ENCODE measurements at regions not wholly inside any gene's neighbourhood (a gene's known extent, or its start where the extent isn't known, plus 50 kb on each side); places are given as distances from the start of the nearest gene placed in this dataset.

DNA sequence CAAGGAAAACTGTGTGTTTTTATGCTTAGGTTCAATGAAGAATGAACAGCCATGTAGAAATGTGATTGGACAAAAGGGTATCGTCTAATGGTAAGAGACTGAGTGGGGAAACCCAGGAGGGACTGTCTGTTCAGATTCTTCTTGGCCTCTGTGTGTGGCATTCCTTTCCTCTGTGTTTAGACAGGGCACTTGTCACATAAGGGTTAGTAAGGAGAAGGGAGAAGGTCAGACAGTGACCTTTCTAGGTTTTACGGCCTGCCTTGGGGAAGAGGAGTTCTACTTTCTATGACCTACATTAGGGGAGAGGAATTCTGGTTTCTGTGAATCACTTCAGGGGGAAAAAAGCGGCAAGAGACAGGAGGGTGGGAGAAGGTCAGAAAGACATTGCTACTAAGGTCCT lies 119.5 kb downstream of the GC start:
- TF ChIP-seq, protein P1, sequence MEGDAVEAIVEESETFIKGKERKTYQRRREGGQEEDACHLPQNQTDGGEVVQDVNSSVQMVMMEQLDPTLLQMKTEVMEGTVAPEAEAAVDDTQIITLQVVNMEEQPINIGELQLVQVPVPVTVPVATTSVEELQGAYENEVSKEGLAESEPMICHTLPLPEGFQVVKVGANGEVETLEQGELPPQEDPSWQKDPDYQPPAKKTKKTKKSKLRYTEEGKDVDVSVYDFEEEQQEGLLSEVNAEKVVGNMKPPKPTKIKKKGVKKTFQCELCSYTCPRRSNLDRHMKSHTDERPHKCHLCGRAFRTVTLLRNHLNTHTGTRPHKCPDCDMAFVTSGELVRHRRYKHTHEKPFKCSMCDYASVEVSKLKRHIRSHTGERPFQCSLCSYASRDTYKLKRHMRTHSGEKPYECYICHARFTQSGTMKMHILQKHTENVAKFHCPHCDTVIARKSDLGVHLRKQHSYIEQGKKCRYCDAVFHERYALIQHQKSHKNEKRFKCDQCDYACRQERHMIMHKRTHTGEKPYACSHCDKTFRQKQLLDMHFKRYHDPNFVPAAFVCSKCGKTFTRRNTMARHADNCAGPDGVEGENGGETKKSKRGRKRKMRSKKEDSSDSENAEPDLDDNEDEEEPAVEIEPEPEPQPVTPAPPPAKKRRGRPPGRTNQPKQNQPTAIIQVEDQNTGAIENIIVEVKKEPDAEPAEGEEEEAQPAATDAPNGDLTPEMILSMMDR (IDR thresholded peaks at IDR 0.05) = no peak
- no peak for TF ChIP-seq POLR2A (IDR thresholded peaks at IDR 0.05)

All from body of pancreas (tissue), 4 donors.